GM18508 (cell line): ENCODE measurements at regions not wholly inside any gene's neighbourhood (a gene's known extent, or its start where the extent isn't known, plus 50 kb on each side); places are given as distances from the start of the nearest gene placed in this dataset.
"Not testable (repeated sequence)": the region's sequence is repeated elsewhere in the genome, so short reads cannot be mapped to it uniquely, and the experiment has no call there.

Experiments used
- ATAC-seq: cut with Tn5 transposase; IDR thresholded peaks from one replicate; pipeline ENCODE4 v1.9.1; 2021; ENCODE audit warnings: moderate number of reproducible peaks; ENCODE audit not compliant: insufficient read depth, unreplicated experiment

- ATAC-seq = no peak
Observed at GRCh38 chr4:71081192-71081591, 87.7 kb downstream of the DCK start.

GRCh38 chr4:71093745-71094144, 100.3 kb downstream of the DCK start:
- ATAC-seq = no peak

- no peak for ATAC-seq
Observed at GRCh38 chr4:71094201-71094600, 100.8 kb downstream of the DCK start.

- ATAC-seq = no peak
Observed at GRCh38 chr4:71095141-71095540, 101.7 kb downstream of the DCK start.

- ATAC-seq = no peak
Observed at GRCh38 chr4:71095545-71095944, 102.1 kb downstream of the DCK start.

- no peak for ATAC-seq
Observed at GRCh38 chr4:71107726-71108125, 114.3 kb downstream of the DCK start.

GRCh38 chr4:71110499-71110898, 117.0 kb downstream of the DCK start:
- no peak for ATAC-seq

- ATAC-seq = not testable (repeated sequence)
Observed at GRCh38 chr4:71111133-71111532, 117.7 kb downstream of the DCK start.

GRCh38 chr4:71113294-71113693, 119.8 kb downstream of the DCK start:
- no peak for ATAC-seq

- no peak for ATAC-seq
Observed at GRCh38 chr4:71120831-71121524, 127.5 kb downstream of the DCK start.

- ATAC-seq = no peak
Observed at GRCh38 chr4:71123951-71124350, 130.5 kb downstream of the DCK start.

- no peak for ATAC-seq
Observed at GRCh38 chr4:71125137-71125536, 131.7 kb downstream of the DCK start.

GRCh38 chr4:71126719-71127118, 133.3 kb downstream of the DCK start:
- no peak for ATAC-seq

- no peak for ATAC-seq
Observed at GRCh38 chr4:71130827-71131603, 137.6 kb downstream of the DCK start.

GRCh38 chr4:71132486-71132885, 139.0 kb downstream of the DCK start:
- ATAC-seq = no peak

- no peak for ATAC-seq
Observed at GRCh38 chr4:71133491-71133890, 140.0 kb downstream of the DCK start.

- no peak for ATAC-seq
Observed at GRCh38 chr4:71136071-71136470, 142.6 kb downstream of the DCK start.

GRCh38 chr4:71138007-71138615, 144.7 kb downstream of the DCK start:
- no peak for ATAC-seq

GRCh38 chr4:71140563-71140962, 147.1 kb downstream of the DCK start:
- no peak for ATAC-seq

GRCh38 chr4:71141125-71141524, 147.7 kb downstream of the DCK start:
- no peak for ATAC-seq

GRCh38 chr4:71147261-71147660, 153.8 kb downstream of the DCK start:
- no peak for ATAC-seq
